NCI-H1417 (cell line): ENCODE measurements at regions not wholly inside any gene's neighbourhood (a gene's known extent, or its start where the extent isn't known, plus 50 kb on each side); places are given as distances from the start of the nearest gene placed in this dataset.
"Not testable (repeated sequence)": the region's sequence is repeated elsewhere in the genome, so short reads cannot be mapped to it uniquely, and the experiment has no call there.

Experiments used
- DNase-seq, 3 experiments: peaks; one replicate each; lab custom pipeline; 2025; lab: John Stamatoyannopoulos, UW

DNA sequence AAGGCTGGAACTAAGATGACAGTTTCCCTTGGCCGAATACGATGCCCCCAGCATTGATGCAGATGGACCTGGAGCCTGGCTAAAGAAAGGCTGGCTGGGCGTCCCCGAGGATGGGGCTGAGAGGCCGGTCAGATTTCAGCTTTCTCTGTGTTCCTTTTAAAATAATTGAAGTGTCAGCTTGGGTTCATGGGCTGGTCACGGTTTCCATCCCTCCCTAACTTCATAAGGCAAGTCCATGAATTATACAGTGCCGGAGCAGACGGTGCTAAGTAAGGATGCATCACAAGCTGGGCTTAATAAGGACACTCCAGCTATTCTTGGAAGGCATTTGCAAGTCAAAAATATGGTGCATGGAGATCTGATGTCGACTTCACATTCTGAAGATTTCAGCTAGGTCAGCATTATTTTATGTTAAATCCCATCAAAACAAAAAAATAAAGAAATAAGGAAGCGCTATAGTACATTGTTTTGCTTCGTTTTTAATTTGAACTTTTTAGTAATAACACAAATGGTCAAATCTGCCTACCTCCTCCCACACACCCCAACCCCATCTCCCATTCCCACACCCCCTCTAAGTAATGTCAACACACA, 220.8 kb downstream of the RPLP1 start:
- DNase-seq, result no peak

DNA sequence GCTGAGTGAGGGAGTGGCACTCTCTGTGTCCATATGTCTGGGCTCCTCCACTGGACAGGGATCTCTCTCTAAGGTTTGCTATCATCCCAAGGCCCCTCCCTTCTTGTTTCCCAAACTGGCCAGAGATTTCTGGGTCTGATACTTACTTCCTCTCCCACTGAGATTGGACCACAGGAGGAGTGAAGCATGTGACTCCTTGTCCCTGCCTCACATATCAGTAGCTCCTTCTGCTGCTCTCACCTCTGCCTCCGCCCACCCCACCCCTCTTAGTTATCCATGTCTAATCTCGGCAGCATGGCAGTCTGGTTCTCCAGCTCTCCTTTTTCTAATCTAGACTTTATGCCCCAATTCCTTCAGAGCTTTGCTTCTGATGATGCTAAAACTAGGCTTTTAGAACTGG, 223.1 kb downstream of the RPLP1 start:
- no peak for DNase-seq

DNA sequence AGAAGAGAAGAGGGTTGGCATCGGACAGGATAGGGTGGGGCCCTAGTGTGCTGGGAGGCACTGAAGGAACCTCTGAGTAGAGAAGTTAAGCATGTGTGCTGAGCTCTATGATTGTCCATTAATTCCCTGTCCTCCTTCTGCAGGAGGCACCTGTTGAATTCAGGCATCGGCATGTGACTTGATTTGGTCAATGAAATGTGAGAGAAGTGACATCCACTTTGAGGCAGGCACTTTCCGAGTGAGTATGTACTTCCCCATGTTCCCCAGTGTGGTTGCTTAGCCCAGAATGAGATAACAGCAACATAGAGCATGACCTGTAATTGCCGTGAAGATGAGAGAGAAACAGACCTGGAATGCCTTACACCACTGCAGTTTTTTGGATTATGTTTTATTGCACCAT, 224.8 kb downstream of the RPLP1 start:
- DNase-seq, result no peak

DNA sequence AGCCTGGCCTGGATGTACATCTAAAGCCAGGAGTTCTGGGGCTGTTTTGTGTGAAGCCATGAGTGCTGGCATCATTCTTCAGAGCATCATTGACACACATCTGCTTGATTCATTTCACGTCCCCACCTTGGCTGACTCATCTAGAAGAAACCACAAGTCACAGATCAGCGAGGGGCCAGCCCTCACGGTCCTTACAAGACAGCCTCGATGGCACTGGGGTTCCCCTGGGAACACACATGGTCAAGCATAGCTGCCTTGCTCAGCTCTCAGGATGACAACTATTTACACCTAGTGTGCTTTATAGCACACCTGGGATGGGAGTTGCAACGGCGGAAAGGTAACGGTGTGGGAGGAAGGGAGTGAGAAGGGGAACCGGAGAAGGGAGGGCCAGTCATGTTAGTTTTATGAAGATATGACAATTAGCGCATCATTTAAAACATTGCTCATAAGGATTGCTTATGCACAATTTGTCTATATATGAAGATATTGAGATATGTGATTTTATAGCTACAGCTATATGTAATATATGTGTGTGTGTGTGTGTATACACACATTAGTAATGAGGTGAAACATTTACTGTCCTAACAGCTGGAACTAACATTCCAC, 227.1 kb downstream of the RPLP1 start:
- peak in 1 of 3 experiments; percentile 18 for DNase-seq

DNA sequence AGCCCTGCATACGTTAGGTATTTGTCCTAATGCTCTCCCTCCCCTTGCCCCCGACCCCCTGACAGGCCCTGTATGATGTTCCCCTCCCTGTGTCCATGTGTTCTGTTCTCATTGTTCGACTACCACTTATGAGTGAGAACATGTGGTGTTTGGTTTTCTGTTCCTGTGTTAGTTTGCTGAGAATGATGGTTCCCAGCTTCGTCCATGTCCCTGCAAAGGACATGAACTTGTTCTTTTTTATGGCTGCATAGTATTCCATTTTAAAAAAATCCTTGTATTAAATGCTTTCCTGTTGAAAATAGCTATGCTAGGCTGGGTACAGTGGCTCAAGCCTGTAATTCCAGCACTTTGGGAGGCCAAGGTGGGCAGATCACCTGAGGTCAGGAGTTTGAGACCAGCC, 232.2 kb downstream of the RPLP1 start:
- not testable (repeated sequence) for DNase-seq

DNA sequence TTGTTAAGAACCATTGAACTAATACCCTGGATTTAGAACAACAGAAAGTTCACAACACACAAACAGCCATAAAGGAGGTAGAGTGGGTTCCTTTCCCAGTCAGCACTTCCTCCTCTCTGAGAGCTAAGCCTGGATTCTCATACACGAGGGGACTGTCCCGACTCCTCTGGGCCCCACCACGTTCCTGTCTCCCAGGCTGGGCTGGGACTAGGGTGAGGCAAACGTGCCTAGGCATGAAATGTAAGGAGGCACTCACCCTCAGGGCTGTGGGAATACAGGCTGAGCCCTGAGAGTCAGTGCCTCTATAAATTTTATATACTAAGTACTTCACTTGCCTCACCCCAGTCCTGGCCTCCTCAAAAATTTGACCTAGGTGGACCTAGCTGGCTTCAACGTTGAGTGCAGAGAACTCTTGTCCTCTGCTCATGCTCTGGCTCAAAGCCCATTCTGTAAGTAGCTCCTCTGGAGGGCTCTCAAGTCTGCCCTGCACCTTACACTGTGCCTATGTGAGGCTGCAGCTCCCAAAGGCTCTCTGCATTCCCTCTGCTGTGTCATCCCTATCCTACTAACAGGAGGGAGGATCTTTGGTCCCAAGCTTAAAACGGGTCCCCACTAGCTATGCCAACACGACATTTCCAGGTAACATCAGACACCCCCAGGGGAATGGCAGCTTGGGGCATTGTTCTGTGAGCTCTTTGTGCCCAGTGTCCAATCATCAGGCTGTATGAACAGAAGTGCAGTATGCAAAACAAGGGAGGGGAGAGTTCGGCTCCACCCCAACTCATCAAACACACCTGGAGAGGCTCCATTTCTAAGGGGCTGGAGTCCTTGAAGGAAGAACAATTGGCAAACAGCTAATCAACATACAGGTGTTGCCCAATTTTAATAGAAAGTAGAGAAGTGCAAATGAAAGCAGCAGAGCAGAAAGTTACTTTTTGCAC, 233.2 kb downstream of the RPLP1 start:
- peak; percentile 86 to 95 (median 95) for DNase-seq

DNA sequence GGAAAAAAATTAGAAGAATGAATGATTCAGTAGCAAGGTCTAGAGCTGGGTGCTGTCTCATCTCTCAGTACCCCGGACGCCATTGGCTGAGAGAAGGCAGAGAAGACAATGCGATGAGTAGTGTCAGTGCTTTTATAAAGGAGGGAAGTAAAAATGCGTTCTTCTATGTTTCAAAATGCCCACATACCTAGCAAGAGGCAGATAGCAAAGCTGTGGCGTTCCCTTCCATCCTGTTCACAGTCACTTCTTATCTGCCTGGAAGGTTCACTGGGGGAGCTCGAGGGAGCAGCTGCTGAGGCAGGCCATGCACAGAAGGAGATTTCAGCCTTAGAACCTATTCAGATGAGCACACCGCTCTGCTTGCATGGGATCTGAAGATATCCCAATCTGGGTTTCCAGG, 234.0 kb downstream of the RPLP1 start:
- DNase-seq, result peak; percentile 26 to 68 (median 50)

DNA sequence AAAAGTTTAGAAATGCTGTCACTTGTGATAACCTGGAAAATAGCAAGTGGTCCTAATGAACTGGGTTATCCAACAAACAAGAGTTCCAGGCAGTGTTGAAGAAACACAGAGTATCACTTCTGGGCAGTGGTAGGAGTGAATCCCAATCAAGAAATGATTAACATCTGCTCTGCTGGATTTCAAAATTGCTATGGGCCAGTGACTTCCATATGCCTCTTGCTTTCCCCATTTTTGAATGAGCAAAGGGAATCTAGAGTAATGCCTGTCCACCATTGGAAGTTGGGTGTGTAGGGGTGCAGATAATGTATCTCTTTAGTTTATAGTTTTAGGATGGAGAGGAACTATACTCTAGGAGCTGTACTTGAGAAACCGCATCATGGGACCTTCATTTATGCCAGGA, 236.5 kb downstream of the RPLP1 start:
- no peak for DNase-seq

DNA sequence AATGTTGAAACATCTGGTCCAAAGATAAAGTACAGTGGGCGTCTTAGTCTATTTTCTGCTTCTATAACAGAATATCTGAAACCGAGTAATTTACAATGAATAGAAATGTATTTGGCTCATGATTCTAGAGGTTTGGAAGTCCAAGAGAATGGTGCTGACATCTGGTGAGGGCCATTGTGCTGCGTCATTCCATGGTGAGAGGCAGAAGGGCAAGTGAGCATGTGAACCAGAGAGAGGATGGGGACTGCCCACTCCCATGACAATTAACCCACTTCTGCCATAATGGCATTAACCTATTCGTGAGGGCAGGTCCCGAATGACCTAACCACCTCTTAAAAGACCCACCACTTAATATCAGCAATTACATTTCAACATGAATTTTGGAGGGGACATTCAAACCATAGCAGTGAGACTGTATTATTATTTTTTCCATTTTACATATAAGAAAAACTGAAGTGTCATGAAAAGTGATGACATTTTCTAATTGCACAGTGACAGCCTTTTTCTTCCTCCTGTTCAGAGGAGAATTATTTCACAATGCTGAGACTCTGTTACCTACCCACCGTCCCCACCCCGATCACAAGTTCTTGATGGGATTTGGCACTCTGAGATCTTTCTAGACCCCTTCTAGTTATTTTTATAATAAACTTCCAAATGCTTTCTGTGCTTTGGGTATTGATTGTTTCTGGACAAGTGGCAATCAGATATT, 238.8 kb downstream of the RPLP1 start:
- no peak for DNase-seq

DNA sequence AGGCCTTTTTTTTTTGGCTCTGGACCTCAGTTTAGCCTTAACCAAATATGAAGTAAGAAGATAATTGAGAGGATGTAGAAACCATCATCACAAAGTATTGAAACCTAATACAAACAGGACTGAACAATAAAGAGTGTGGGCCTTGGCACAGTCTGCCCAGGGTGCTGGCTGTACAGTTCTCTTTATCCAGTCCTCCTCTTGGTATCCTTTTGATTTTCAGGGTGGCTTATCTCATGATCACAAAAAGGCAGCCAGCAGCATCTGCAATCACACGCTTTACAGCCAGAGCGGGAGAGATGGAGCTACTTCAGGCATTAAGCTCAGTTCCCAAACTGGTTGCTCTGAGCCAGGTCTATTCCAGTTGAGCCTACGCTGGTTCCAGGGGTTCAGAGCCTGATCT, 239.7 kb downstream of the RPLP1 start:
- DNase-seq, result no peak

DNA sequence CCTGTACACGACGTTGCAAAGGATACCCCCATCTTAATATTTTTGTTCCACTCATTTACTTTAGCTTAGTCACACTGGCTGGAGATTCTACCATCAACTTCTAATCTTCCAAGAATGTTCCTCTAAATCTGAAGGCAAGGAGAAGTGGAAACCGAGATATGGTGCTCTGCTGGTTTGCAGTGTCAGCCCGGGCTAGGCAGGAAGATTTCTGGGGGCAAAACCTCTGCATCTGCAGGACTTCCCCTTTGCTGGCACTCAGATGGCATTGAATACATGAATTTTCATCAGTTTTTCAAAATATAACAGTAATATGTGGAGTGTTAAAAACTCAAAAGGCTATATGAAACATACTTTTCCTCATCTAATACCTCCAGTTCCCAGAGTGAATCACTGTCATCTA, 240.4 kb downstream of the RPLP1 start:
- DNase-seq, result no peak

DNA sequence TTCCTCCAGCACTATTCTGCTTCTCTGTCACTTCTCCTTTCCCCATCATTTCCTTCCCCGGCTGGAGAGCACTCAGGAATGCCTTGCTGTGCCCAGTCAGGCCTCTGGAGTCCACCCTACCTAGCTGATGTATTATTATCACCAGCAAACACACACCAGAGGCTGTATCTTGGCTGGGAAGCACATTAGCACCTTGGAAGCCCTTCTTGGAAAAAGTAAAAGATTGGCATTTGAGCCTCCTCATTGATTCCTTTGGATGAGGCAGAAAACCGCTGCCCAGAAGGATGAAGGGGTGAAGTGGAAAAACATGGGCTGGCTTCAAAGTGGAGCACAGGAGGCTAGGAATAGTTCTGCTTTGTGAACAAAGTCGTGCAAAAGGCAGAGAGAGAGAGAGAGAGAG, 244.3 kb downstream of the RPLP1 start:
- peak in 1 of 3 experiments; percentile 78 for DNase-seq

DNA sequence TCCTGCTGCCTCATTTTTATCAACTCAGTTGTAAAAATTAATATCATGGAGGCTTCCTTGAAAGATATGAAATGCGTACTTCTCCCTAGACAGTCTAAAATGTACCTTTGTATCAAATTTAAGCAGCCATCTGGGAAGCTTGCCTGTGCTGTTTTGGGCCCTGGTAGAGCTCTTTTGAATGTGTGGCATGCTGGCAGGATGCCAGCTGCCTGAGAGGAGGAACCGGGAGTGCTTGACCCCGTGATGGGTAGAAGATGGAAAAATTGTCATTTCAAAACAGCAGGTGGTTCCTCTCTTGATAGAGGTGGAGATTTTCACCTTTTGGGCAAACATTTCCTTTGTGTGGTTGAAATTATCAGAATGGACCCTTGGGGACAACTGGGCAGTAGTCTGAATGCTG, 245.3 kb downstream of the RPLP1 start:
- peak; percentile 63 to 85 (median 72) for DNase-seq

DNA sequence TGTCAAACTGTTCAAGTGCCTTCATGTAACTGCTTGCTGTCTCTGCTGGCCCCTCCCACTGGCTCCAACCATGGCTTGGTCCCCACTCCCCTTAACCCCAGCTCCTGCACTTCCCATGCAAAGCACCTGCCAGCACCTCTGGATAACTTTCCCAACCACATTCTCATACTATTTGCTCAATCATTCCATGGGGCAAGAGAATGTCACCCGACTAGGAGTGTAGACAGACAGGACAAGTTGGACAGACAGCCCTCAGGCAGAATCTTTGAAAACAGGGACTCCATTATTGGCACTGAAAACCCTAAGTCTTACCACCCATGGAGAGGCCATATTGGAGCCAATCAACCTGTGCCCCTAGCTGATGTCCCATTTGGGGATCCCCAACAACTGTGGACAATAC, 246.5 kb downstream of the RPLP1 start:
- DNase-seq, result no peak

DNA sequence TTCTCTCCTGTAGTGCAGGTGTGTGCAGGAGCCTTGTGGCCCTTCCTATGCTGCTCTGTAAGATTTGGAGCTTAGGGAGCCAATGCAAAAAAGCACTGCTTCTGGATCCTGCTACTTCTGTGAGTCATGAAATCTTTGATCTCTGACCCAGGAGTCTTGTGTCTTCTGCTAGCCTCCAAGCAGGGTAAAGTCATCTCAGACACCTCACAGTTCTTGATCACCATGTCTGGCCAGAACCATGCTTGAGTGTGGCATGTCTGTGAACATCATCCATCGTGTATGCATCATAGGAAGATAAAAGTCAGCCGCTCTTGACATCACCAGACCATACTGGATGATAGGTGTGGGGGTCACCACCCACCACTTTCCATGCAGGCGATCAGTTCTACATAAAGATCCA, 247.8 kb downstream of the RPLP1 start:
- DNase-seq, result no peak

DNA sequence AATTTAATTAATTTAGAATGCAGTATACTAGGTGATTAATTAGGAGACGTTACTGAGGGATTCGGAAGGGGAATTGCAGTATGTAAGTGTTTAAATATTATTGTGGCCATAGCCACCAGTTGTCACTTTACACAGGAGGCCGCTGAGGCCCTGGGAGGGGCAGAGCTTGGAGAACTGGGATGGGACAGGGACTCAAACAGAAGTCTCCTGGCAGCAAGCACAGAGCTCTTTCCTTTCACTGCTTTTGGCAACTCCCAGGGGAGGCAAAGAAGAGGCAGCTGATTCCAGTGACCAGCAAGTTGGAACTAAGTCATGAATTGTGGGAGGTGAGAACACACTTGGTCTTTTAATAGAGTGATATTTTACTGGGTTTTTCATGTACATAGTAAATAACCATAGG, 248.6 kb downstream of the RPLP1 start:
- peak in 1 of 3 experiments; percentile 48 for DNase-seq

DNA sequence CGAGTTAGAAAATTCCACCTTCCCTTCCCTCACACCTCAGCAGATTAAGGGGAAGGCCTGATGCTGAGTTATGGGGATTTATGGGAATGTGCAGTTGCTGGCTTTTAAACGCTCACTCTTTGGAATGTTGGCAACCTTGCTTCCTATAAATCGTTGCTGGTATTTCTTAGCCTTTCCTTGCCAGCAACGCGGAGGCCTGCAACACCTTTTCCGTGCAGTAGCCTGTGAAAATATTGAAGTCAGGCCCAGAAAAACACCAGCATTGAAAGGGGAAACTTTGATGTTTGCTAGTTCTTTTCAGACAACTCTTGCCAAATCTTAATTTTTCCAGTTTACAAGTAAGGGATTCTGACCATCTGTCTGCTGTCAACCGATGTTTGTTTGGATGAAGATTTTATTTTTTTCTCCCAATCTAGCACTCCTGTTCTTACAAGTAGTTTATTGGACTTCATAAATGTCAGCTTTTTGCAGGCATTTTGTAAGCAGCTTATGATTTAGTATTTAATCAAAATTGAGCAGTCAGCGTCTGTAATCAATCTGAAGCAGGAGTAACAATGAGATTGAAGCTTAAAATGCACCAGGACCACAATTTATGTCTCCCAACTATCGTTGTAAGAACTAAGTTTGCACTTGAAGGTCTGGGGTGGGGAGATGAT, 251.0 kb downstream of the RPLP1 start:
- no peak for DNase-seq

DNA sequence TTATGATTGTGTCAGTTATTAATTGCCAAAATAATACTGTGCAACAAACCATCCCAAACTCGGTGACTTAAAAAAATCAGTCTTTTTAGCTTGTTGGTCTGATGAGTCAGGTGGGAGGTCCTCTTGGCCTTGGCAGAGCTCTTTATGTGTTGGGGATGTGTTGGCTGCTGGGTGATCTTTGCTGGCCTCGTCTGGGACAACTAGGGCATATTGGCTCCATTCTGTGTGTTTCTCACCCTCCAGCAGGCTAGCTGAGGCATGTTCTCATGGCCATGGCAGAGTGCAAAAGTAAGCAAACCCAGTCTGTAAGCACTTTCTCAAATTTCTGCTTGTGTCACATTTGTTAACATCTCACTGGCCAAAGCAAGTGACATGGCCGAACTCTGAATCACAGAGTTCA, 251.6 kb downstream of the RPLP1 start:
- peak in 1 of 3 experiments; percentile 13 for DNase-seq

DNA sequence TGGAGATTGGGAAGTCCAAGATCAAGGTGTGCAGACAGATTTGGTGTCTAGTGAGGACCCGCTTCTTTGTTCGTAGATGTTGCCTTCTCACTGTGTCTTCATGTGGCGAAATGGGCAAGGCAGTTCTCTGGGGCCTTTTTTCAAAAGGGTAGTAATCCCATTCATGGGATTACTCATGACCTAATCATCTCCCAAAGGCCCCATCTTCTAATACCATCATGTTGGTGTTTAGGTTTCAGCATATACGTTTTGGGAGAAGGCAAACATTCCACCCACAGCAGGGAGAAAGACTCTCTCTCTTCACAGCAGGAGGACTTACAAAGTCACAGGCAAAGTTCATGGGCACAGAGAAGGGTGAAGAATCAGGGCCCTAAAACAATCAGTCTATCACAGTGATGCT, 252.1 kb downstream of the RPLP1 start:
- no peak for DNase-seq

DNA sequence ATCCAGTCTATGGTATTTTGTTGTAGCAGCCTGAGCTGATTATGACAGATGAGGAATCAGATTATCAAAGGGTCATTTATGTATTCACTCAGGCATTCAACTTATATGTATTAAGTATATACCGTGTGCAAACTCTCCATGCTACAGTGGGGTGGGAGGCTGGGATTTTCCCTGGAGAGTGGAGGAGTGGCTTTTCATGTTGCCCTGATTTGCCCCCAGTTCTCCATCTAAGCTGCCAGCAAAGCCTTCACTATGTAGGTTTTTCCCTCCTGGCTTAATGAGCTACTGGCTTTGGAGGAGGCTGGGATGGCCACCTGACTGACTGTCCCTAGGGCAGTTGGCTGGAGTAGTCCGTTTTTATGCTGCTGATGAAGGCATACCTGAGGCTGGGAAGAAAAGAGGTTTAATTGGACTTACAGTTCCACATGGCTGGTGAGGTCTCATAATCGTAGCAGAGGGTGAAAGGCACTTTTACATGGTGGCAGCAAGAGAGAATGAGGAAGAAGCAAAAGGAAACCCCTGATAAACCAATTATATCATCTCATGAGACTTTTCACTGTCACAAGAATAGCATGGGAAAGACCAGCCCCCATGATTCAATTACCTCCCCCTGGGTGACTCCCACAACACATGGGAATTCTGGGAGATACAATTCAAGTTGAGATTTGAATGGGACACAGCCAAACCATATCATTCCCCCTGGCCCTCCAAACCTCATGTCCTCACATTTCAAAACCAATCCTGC, 253.9 kb downstream of the RPLP1 start:
- DNase-seq, result no peak

DNA sequence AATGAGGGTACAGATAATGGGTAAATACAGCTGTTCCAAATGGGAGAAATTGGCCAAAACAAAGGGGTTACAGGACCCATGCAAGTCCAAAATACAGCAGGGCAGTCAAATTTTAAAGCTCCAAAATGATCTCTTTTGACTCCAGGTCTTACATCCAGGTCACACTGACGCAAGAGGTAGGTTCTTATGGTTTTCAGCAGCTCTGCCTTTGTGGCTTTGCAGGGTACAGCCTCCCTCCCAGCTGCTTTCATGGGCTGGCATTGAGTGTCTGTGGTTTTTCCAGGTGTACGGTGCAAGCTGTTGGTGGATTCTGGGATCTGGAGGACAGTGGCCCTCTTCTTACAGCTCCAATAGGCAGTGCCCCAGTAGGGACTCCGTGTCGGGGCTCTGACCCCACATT, 254.6 kb downstream of the RPLP1 start:
- not testable (repeated sequence) for DNase-seq
